Inferior parietal cortex (tissue), 1 donor: ENCODE measurements at regions not wholly inside any gene's neighbourhood (a gene's known extent, or its start where the extent isn't known, plus 50 kb on each side); places are given as distances from the start of the nearest gene placed in this dataset.
A peak's percentile ranks its signal among the peaks of the same experiment; 100 is the strongest.

Experiments used
- DNase-seq: peaks from one replicate; pipeline ENCODE4 v3.0.0-alpha.2; 2016; ENCODE audit errors: extremely low spot score

- DNase-seq: no peak
Observed at GRCh38 chr18:78697446-78697845, 282.2 kb upstream of the SALL3 start.

- DNase-seq: no peak
Observed at GRCh38 chr18:78698914-78699313, 280.7 kb upstream of the SALL3 start.

DNA sequence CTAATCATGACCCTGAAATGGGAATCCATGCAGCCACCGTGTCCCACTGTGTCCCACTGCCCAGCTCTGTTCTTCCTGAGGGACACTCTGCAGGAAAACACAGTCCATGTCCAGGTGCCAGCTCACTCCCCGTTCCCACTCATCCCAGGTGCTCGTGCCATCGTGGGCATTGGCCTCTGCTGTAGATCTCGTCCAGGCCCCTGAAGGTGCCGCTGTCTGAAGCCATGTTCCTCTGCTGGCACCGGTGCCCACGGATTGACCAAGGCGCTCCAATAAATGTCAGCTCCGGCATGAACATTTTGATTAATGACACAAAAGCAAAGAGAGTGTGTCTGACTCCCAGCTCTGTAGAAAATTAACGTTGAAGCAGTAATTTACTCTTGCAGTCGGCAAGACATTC lies 280.1 kb upstream of the SALL3 start:
- no peak for DNase-seq

GRCh38 chr18:78701771-78702396 lies 277.7 kb upstream of the SALL3 start:
- DNase-seq: no peak

DNA sequence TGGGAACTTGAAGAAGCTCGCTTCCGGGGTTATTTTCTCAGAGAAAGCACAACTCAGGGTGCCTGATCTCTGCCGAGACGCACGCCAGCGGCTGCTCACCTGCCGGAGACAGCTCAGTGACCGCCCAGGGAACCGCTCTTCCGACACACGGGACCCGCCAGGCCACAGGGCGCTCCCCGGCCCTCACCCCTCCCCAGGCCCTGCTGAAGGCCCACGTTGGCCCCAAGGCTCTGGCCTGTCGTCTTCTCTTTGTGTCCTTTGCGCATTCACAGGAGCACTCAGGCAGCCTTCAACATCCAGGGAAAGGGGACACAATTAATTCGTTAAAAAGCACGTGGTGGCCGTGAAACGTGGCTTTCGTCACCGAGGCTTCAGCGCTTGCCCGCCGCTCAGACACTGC lies 276.3 kb upstream of the SALL3 start:
- DNase-seq: no peak

GRCh38 chr18:78704971-78705461 lies 274.6 kb upstream of the SALL3 start:
- DNase-seq: no peak

DNA sequence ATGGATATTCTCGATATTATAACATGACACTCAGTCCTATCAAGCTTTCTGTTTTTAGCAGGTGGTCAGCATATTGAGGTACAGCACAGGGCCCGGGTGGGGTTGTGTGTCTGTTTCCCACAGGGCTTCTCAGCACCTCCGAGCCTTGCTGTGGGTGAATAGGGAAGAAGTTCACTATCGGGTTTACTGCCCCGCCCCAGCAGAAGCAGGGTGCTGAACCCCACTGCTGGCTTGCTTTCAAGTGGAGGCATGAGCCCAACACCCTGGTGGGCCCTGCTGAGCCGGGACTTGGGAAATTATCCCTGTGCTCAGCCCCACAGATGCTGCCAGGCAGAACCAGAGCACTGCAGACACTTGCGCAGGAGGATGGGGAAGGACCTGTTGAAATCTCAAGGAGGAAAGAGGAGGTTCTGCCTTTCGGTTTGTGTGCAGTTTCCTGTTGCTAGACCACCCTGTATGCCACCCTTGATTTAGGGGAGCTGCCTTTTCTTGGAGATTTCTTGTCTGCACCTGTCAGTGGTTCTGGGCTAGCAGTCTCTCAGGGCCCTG lies 270.3 kb upstream of the SALL3 start:
- no peak for DNase-seq

- no peak for DNase-seq
Observed at GRCh38 chr18:78711316-78711715, 268.3 kb upstream of the SALL3 start.

- DNase-seq: no peak
Observed at GRCh38 chr18:78711971-78712370, 267.6 kb upstream of the SALL3 start.

- no peak for DNase-seq
Observed at GRCh38 chr18:78713069-78713468, 266.5 kb upstream of the SALL3 start.

DNA sequence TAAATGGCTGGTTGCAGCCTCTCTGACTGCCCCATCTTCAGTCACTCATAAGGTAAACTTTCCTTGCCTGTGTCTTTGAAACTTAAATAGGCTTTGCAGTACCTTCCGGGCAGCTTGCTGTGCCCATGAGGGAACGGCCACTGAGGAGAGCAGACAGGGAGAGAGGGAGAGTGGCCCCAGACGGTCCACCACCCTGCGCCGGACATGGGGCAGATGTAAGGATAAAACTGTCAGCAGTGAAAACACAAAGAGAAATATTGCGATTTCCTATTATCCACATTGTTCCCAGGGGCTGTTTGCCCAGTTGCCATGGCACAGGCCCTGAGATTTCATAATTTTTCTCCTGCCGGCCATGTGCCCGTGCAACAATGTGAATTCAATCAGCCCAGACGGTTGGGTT lies 265.9 kb upstream of the SALL3 start:
- DNase-seq: no peak

GRCh38 chr18:78716022-78716421 lies 263.6 kb upstream of the SALL3 start:
- DNase-seq: no peak

DNA sequence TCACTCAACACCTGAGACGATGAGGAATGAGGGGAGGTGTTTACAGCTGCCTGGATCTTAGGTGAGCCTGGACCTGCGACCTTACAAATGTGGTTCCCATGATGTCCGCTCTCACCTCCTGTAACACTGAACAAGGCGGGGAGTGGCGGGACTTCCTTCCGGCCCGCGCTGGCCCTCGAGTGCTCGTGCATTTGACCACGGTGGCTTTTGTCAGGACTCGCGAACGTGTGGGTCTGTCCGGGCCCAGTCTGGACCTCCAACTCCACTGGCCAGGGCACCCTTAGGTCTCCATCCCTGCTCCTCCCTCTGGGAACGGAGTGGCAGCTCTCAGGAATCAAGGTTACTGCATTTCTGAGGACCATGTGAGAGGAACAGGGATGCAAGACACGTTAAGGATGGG lies 263.0 kb upstream of the SALL3 start:
- no peak for DNase-seq

DNA sequence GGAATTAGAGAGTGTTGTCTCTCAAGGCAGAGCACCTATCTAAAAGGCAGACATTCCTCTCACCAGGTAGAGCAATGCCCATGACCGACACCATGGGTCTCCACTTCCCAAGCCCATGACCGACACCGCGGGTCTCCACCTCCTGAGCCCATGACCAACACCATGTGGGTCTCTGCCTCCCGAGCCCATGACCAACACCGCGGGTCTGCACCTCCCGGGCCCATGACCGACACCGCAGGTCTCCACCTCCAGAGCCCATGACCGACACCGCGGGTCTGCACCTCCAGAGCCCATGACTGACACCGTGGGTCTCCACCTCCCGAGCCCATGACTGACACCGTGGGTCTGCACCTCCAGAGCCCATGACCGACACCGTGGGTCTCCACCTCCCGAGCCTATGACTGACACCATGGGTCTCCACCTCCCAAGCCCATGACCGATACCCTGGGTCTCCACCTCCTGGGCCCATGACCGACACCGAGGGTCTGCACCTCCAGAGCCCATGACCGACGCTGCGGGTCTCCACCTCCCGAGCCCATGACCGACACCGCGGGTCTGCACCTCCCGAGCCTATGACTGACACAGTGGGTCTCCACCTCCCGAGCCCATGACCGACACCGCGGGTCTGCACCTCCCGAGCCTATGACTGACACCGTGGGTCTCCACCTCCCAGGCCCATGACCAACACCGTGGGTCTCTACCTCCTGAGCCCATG lies 262.4 kb upstream of the SALL3 start:
- DNase-seq: no peak

- DNase-seq: no peak
Observed at GRCh38 chr18:78717766-78718150, 261.9 kb upstream of the SALL3 start.

DNA sequence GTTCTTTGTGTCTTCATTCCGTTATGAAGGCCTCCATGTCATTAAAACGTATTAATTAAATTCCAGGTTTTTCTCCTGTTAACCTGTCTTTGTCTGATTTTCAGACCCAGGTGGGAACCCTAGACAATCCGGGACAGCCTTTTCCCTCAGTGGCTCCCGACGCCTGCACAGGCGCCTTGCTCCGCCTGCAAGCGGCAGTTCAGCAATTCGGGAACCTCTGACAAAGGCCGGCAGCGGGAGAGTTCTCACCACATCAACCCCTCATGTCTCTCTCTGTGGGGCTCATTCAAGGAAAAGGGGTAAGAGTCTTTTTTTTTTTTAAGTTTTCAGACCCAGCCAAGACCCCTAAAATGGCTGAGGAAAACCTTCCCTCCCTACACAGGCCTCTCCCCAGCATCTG lies 259.8 kb upstream of the SALL3 start:
- DNase-seq: no peak

- DNase-seq: no peak
Observed at GRCh38 chr18:78720456-78721237, 259.0 kb upstream of the SALL3 start.

DNA sequence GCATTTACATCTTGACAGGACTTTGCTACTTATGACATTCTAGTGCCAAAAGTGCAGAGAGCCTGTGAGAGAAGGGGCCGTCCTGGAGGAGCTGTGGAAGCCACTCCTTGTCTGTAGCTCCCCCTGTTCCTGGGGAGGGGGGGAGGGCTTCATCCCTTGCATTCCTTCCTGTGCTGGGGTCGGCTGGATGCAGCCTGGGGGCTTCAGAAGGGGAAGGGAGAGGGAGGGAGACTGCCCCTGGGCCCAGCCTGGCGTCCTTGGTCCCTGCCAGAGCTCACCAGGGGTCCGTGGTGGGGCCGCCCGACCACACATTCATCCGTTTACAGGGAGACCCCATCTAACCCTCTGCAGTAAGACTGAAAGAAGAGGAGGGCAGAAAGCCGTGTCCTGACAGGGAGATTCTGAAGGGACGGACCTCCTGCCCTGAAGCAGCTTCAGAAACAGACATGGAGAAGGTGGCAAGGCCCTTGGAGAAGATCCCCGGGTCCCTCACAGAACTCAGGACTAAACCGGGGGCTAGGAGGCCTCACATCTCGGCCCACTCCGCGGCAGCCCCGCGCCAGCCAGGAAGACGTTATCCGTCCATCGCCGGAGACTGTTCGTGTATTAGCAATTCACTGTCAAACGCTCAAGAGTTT lies 258.3 kb upstream of the SALL3 start:
- DNase-seq: no peak

- DNase-seq: no peak
Observed at GRCh38 chr18:78721981-78722380, 257.6 kb upstream of the SALL3 start.

DNA sequence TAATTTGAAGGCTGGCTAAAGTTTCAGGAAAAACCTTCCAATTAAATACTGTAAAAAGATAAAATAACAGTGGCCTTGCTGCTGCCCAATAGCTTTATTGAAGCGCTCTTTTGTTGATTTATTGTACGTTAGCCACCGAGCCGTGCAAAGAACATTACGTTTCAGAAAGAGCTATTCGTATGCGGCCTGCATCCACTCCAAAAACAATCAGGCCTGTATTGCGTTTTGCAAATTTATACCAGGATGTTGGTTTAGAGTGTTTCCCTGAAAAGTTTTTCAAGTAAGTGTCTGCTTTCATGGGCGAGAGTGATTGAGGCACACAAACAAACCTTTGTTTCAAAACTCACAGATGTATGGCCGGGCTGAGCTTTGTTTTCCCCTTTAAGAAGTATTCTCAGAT lies 257.2 kb upstream of the SALL3 start:
- peak; percentile 60 for DNase-seq

GRCh38 chr18:78722929-78723710 lies 256.5 kb upstream of the SALL3 start:
- no peak for DNase-seq
